GM10248 (cell line): ENCODE measurements at regions not wholly inside any gene's neighbourhood (a gene's known extent, or its start where the extent isn't known, plus 50 kb on each side); places are given as distances from the start of the nearest gene placed in this dataset.

ENCODE experiments used
- CTCF ChIA-PET: fragments of 300-600 bp; sonication (Branson Sonifier 250); formaldehyde crosslinking; extraction: SDS; loops from one replicate; lab custom pipeline; 2021; ENCODE audit warnings: antibody characterized with exemption; lab: Yijun Ruan, JAX
- POLR2A ChIA-PET: fragments of 350-650 bp; sonication (Branson Sonifier 250); formaldehyde crosslinking; extraction: SDS; loops from one replicate; lab custom pipeline; 2020; ENCODE audit warnings: antibody characterized with exemption; lab: Yijun Ruan, JAX
- DNase-seq: peaks from one replicate; pipeline ENCODE4 v3.0.0; 2012; ENCODE audit errors: extremely low spot score
- TF ChIP-seq, protein P1 (sequence below): IDR thresholded peaks from 2 replicates; pipeline ENCODE4 v1.5.1; 2012; ENCODE audit warnings: mild to moderate bottlenecking, low read depth; ENCODE audit errors: extremely low read depth, missing control alignments, control extremely low read depth

DNA sequence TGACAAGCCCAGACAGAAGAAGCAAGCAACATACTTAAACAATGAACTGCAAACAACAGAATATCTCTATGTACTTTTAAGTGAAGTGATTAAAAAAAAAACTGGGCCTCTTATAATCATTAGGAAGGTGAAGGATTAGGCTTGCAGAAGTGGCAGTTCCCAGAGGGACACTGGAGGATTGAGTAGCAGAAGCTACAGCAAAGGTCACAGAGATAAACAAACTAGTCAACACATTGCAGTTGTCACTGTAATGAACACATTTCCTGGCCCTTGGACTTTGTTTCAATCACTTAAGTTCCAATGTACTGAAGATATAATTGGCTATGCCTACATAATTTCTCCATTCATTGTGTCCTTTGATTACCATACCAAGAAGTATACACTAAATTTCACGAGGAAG lies 1498.8 kb downstream of the SLITRK5 start:
- CTCF ChIA-PET: interaction anchor here (0.6 kb wide), 1 partner anchor 16 kb away, joined by 3 read pairs; no protein-coding TSS in a partner anchor
- POLR2A ChIA-PET: no interaction called here
- TF ChIP-seq, protein P1, sequence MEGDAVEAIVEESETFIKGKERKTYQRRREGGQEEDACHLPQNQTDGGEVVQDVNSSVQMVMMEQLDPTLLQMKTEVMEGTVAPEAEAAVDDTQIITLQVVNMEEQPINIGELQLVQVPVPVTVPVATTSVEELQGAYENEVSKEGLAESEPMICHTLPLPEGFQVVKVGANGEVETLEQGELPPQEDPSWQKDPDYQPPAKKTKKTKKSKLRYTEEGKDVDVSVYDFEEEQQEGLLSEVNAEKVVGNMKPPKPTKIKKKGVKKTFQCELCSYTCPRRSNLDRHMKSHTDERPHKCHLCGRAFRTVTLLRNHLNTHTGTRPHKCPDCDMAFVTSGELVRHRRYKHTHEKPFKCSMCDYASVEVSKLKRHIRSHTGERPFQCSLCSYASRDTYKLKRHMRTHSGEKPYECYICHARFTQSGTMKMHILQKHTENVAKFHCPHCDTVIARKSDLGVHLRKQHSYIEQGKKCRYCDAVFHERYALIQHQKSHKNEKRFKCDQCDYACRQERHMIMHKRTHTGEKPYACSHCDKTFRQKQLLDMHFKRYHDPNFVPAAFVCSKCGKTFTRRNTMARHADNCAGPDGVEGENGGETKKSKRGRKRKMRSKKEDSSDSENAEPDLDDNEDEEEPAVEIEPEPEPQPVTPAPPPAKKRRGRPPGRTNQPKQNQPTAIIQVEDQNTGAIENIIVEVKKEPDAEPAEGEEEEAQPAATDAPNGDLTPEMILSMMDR: no peak
- no peak for DNase-seq

DNA sequence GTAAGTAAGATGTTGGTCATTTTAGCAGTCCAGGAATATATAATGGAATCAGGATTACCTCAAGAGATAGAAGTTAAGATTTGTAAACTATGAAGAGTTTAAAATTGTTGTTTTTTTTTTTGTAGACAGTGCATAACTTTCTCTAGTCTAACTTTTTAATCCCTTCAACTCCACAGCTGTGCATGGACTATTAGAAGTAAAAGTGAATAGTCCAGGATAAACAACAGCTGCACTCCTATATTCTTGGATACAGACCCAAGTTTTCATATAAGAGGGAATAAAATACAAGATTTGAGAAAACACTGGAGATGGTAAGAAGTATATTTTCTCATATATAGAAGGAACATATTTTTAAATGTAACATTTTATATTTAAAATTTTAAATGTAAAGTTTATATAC lies 1509.9 kb downstream of the SLITRK5 start:
- ChIA-PET POLR2A (no interaction called here), CTCF (no interaction called here)
- TF ChIP-seq, protein P1: no peak
- DNase-seq: no peak

DNA sequence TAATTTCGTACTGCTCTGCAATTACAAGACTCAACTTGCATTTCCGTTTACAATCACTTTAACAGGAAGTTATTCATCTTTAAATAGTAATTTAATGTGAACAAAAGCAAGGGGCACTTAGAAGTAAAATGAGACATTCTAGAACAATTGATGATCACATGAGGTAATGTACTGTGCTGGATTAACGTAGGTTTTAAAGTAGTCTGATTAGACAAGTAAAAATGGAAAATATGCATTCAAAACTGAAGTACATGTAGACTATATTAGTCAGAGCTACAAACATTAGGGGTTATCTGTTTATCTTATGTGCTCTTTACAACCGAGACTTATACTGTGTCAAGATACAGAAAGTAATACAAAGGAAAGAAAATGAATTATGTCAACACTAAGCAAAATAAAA lies 1528.0 kb downstream of the SLITRK5 start:
- ChIA-PET CTCF (no interaction called here), POLR2A (no interaction called here)
- no peak for DNase-seq
- TF ChIP-seq, protein P1: no peak

DNA sequence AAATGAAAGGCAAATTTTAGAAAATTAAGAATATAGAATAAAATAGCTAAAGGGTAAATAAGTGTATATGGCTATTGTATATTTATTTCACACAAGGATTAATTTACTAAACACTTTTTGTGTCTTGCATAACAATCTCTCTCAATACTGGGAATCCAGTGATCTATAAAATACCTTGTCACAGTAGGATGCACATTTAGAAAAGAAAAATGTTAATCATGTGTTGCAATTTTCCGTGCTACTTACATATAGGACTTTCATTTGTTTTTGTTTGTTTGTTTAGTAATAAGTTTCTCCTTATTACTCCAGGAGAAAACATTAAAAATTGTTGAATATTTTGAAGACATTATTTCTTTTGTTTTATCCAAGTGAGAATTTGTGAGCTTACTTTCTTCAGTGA lies 1533.3 kb downstream of the SLITRK5 start:
- ChIA-PET POLR2A (no interaction called here), CTCF (no interaction called here)
- TF ChIP-seq, protein P1: no peak
- DNase-seq: no peak

DNA sequence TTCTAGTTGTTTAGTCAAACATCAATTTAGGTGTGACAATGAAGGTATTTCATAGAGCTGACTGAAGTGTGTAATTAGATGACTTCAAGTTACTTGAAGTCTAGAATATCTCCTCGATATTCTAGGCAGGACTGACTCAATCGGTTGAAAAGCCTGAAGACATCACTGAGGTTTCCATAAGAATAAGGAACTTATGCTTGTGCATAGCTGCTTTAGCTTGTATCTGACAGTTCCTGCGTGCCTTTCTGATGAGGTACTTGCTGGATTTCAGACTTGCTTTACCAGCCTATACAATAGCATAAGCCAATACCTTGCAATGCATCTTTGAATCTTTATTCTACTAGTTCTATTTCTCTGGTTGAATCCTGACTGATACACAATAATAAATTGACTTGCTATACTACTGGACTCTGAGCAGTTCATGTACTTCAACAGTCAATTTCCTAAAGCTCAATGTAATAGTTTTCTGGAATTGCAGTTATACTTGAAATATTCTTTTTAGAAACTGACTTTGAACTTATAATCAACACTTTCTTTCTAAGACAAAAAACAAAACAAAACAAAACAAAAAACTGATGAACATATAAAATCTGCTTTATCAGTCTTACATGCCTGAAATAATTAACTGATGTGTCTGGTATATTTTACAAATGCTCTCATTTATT lies 1534.8 kb downstream of the SLITRK5 start:
- CTCF ChIA-PET: interaction anchor here (2.2 kb wide), 1 partner anchor 15 kb away, joined by 7 read pairs; no protein-coding TSS in a partner anchor
- POLR2A ChIA-PET: no interaction called here
- no peak for DNase-seq
- TF ChIP-seq, protein P1: no peak

DNA sequence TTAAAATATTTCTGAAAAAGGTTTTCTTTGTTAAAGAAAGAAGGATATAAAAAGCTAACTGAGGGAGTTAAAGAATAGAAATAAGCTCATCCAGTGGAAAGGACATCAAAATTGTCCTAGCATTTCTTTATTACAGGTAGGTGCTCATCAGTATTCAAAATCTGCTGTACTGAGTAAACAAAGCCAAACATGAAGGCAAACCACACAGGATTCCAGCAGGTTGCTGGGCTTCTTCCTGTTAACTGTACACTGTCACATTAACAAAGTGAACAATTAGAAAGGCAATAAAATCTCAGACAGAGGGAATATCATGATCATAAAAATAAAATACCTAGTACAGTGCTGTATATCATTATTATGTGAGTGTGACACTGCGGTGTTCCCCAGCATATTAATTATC lies 1541.0 kb downstream of the SLITRK5 start:
- ChIA-PET POLR2A (no interaction called here), CTCF (no interaction called here)

More for the DNA sequence above, 1541.0 kb downstream of the SLITRK5 start:
- TF ChIP-seq, protein P1: no peak
- no peak for DNase-seq
